GM13977 (cell line): ENCODE measurements at regions not wholly inside any gene's neighbourhood (a gene's known extent, or its start where the extent isn't known, plus 50 kb on each side); places are given as distances from the start of the nearest gene placed in this dataset.

Experiments used
- DNase-seq: peaks from one replicate; pipeline ENCODE4 v3.0.0; 2012; ENCODE audit warnings: low spot score
- in situ Hi-C: fragments of 300-500 bp; cut with MboI; formaldehyde crosslinking; loops from one replicate; pipeline ENCODE4 v1.12.0; 2022; ENCODE audit warnings: low sequenced_read_pairs, low pct_unique_long_range_greater_than_20kb, mixed read lengths, inconsistent platforms; ENCODE audit not compliant: unreplicated experiment
- TF ChIP-seq, protein P1 (sequence below): IDR thresholded peaks from 2 replicates; pipeline ENCODE4 v1.5.1; 2012; ENCODE audit warnings: mild to moderate bottlenecking, control low read depth; ENCODE audit not compliant: insufficient read depth; ENCODE audit errors: extremely low read depth, missing control alignments

- TF ChIP-seq, protein P1, sequence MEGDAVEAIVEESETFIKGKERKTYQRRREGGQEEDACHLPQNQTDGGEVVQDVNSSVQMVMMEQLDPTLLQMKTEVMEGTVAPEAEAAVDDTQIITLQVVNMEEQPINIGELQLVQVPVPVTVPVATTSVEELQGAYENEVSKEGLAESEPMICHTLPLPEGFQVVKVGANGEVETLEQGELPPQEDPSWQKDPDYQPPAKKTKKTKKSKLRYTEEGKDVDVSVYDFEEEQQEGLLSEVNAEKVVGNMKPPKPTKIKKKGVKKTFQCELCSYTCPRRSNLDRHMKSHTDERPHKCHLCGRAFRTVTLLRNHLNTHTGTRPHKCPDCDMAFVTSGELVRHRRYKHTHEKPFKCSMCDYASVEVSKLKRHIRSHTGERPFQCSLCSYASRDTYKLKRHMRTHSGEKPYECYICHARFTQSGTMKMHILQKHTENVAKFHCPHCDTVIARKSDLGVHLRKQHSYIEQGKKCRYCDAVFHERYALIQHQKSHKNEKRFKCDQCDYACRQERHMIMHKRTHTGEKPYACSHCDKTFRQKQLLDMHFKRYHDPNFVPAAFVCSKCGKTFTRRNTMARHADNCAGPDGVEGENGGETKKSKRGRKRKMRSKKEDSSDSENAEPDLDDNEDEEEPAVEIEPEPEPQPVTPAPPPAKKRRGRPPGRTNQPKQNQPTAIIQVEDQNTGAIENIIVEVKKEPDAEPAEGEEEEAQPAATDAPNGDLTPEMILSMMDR: no peak
- in situ Hi-C loops: no loop called here
Observed at GRCh38 chr6:168130168-168130696, 51.2 kb upstream of the FRMD1 start.

DNA sequence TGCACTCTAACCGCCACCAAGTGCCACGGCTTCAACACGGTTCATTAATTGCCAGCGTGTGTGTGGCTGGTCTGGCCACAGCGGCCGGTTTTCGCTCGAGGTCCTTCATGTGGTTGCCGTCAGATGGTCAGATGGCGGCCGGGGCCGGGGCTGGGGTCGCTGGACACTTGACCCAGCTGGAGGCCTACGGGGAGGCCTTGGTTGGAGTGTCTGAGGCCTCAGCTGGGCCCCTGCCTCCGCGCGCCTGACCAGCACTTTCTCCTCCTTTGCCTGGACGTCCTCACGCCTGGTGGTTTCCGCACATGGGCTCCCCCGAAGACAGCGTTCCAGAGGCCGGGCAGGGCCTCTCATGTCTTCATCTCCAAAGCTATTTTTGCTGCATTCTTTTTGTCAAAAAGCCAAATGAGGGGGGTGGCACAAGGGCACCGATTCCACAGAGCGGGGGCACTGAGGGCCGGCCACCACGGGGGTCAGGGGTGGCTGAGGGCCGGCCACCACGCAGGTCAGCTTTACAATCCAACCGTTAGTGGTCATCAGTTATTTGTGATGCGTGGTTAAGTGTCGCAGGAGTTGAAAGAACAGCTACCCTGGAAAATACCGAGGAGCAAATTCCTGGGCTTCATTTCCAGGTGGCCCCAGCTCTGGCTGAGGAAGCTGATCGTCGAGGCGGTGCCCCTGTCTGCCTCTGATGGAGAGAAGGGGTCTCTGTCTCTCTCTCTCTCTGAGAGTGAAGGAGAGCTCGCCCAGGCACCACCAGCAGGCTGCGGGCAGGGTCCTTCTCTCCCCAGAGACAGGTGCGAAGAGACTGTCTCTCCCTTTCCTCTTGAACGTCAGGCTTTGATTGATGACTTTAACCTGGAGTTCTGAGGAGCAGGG lies 50.5 kb upstream of the FRMD1 start:
- TF ChIP-seq, protein P1: no peak
- in situ Hi-C loops: no loop called here
- DNase-seq: no peak

More at GRCh38 chr6:168130168-168130696, 51.2 kb upstream of the FRMD1 start:
- no peak for DNase-seq

- TF ChIP-seq, protein P1: no peak
- DNase-seq: no peak
- in situ Hi-C loops: no loop called here
Observed at GRCh38 chr6:168128631-168129291, 49.7 kb upstream of the FRMD1 start.
